ENCODE measurements at regions not wholly inside any gene's neighbourhood (a gene's known extent, or its start where the extent isn't known, plus 50 kb on each side); places are given as distances from the start of the nearest gene placed in this dataset.

- H3K27me3 ChIP-seq, result no peaks in the 10 kb centered on the region
- TF ChIP-seq POLR2A (IDR thresholded peaks at IDR 0.05), result no peak
- no peak for TF ChIP-seq CTCF (IDR thresholded peaks at IDR 0.05 in 4 of 5, conservative IDR thresholded peaks at IDR 0.05 in 1 of 5)
- no peak overlapping the region for H3K27ac ChIP-seq
- H3K36me3 ChIP-seq, result no peaks in the 10 kb centered on the region
- H3K4me3 ChIP-seq, result no peak overlapping the region
- DNase-seq (no peak), ATAC-seq (no peak)
- in situ Hi-C loops (cut with MboI; ENCODE audit: low sequenced_read_pairs in 4 of 4) (no loop called here), intact Hi-C loops (cut with DNase I; ENCODE audit: low total_unique reads) (no loop called here)
- H3K9me3 ChIP-seq, result no peaks in the 10 kb centered on the region
- H3K4me1 ChIP-seq, result no peaks in the 10 kb centered on the region
These were observed 84.6 kb upstream of the PCDH17 start for GRCh38 chr13:57546942-57547341.

DNA sequence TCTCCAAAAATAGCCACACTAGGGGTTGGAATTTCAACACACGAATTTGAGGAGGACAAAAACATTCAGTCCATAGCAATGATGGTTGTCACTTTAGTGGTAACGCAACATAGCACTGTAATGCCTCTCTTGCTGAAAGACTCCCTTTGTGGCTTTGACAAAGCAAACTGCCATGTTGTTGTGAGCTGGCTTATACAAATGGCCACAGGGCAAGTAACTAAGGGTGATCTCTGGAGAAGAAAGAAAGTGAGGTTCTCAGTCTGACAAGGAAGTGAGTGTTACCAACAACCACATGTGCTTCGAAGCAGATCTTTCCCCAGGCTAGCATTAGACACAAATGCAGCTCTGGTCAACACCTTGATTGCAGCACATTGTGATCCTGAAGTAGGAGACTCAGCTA is 79.1 kb upstream of the PCDH17 start:
- no peak overlapping the region for H3K4me3 ChIP-seq
- ATAC-seq, result no peak
- no peak for TF ChIP-seq POLR2A (IDR thresholded peaks at IDR 0.05)
- TF ChIP-seq CTCF (IDR thresholded peaks at IDR 0.05 in 4 of 5, conservative IDR thresholded peaks at IDR 0.05 in 1 of 5), result no peak
- no peaks in the 10 kb centered on the region for H3K36me3 ChIP-seq
- DNase-seq, result no peak
- no peaks in the 10 kb centered on the region for H3K4me1 ChIP-seq
- no peak overlapping the region for H3K27ac ChIP-seq
- in situ Hi-C loops (cut with MboI; ENCODE audit: low sequenced_read_pairs in 4 of 4) (no loop called here), intact Hi-C loops (cut with DNase I; ENCODE audit: low total_unique reads) (no loop called here)
- no peaks in the 10 kb centered on the region for H3K9me3 ChIP-seq
- H3K27me3 ChIP-seq, result no peaks in the 10 kb centered on the region

GRCh38 chr13:57553932-57554331 is 77.6 kb upstream of the PCDH17 start:
- Histone ChIP-seq H3K9me3 (no peaks in the 10 kb centered on the region), H3K4me1 (no peaks in the 10 kb centered on the region), H3K36me3 (no peaks in the 10 kb centered on the region), H3K27ac (no peak overlapping the region), H3K4me3 (no peak overlapping the region), H3K27me3 (no peaks in the 10 kb centered on the region)
- DNase-seq (no peak), ATAC-seq (no peak)
- no peak for TF ChIP-seq CTCF (IDR thresholded peaks at IDR 0.05 in 4 of 5, conservative IDR thresholded peaks at IDR 0.05 in 1 of 5)
- TF ChIP-seq POLR2A (IDR thresholded peaks at IDR 0.05), result no peak
- in situ Hi-C loops (cut with MboI; ENCODE audit: low sequenced_read_pairs in 4 of 4) (no loop called here), intact Hi-C loops (cut with DNase I; ENCODE audit: low total_unique reads) (no loop called here)

GRCh38 chr13:57558051-57558467 is 73.5 kb upstream of the PCDH17 start:
- no peaks in the 10 kb centered on the region for H3K4me1 ChIP-seq
- in situ Hi-C loops (cut with MboI; ENCODE audit: low sequenced_read_pairs in 4 of 4), result no loop called here
- intact Hi-C loops (cut with DNase I; ENCODE audit: low total_unique reads), result no loop called here
- no peak for DNase-seq
- no peak for TF ChIP-seq POLR2A (IDR thresholded peaks at IDR 0.05)
- TF ChIP-seq CTCF (IDR thresholded peaks at IDR 0.05 in 4 of 5, conservative IDR thresholded peaks at IDR 0.05 in 1 of 5), result no peak
- H3K4me3 ChIP-seq, result no peak overlapping the region
- H3K36me3 ChIP-seq, result no peaks in the 10 kb centered on the region
- no peak for ATAC-seq
- H3K27ac ChIP-seq, result no peak overlapping the region
- H3K27me3 ChIP-seq, result no peaks in the 10 kb centered on the region
- no peaks in the 10 kb centered on the region for H3K9me3 ChIP-seq

DNA sequence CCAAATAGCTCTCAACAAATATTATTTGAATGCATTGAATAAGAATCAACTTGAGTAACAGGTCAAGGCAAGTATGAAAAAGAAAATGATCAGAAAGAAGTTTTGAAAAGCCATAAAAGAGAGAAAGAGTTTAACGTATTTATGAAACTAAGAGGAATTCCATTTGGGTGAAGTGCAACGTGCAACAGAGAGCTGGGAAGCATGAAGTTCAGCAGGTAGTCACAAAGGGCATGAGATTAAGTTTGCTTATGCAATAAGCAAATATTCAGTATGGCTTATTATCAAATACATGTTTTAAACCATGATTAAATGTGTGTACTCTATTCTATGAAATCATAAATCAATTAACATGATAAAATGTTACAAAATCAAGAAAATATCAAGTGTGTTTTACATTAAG is 62.7 kb upstream of the PCDH17 start:
- H3K9me3 ChIP-seq, result no peaks in the 10 kb centered on the region
- no peak overlapping the region for H3K27ac ChIP-seq
- intact Hi-C loops (cut with DNase I; ENCODE audit: low total_unique reads) (no loop called here), in situ Hi-C loops (cut with MboI; ENCODE audit: low sequenced_read_pairs in 4 of 4) (no loop called here)
- TF ChIP-seq POLR2A (IDR thresholded peaks at IDR 0.05) (no peak), CTCF (IDR thresholded peaks at IDR 0.05 in 4 of 5, conservative IDR thresholded peaks at IDR 0.05 in 1 of 5) (no peak)
- no peaks in the 10 kb centered on the region for H3K27me3 ChIP-seq
- no peaks in the 10 kb centered on the region for H3K36me3 ChIP-seq
- H3K4me1 ChIP-seq, result no peaks in the 10 kb centered on the region
- no peak overlapping the region for H3K4me3 ChIP-seq
- no peak for ATAC-seq
- DNase-seq, result no peak
